SK-N-SH treated with all-trans-retinoic acid at 6 μM for 48 hours (cell line): ENCODE measurements at regions not wholly inside any gene's neighbourhood (a gene's known extent, or its start where the extent isn't known, plus 50 kb on each side); places are given as distances from the start of the nearest gene placed in this dataset.

Experiments
- ATAC-seq: fragments of 200-7000 bp; cut with Tn5 transposase; 3 replicates; pipeline ENCODE4 v1.9.1; 2020; ENCODE audit warnings: mild to moderate bottlenecking, moderate library complexity
- ARNTL ChIP-seq: fragments of 450-650 bp; formaldehyde crosslinking; IDR thresholded peaks from 2 replicates; pipeline ENCODE4 v1.5.0; 2020; ENCODE audit warnings: low read depth, mild to moderate bottlenecking, moderate library complexity, borderline replicate concordance
- CREB5 ChIP-seq: fragments of 250-450 bp; sonication (Bioruptor Pico); IDR thresholded peaks from 2 replicates; pipeline ENCODE4 v1.5.1; 2020; ENCODE audit warnings: low read depth, mild to moderate bottlenecking, moderate library complexity
- CSDC2 ChIP-seq: fragments of 250-450 bp; sonication (Bioruptor Pico); IDR thresholded peaks from 2 replicates; pipeline ENCODE4 v1.5.0; 2020; ENCODE audit warnings: mild to moderate bottlenecking, moderate library complexity
- CSRNP3 ChIP-seq: fragments of 250-450 bp; sonication (Bioruptor Pico); IDR thresholded peaks from 2 replicates; pipeline ENCODE4 v1.5.1; 2021; ENCODE audit warnings: mild to moderate bottlenecking, moderate library complexity
- ESRRG ChIP-seq: fragments of 250-450 bp; sonication (Bioruptor Pico); IDR thresholded peaks from 2 replicates; pipeline ENCODE4 v1.6.1; 2021; ENCODE audit warnings: mild to moderate bottlenecking
- GLIS3 ChIP-seq: fragments of 250-450 bp; sonication (Bioruptor Pico); IDR thresholded peaks from 2 replicates; pipeline ENCODE4 v1.5.0; 2020; ENCODE audit warnings: mild to moderate bottlenecking, moderate library complexity
- ISL1 ChIP-seq: fragments of 250-450 bp; sonication (Bioruptor Pico); IDR thresholded peaks from 2 replicates; pipeline ENCODE4 v2.1.2; 2022; ENCODE audit warnings: mild to moderate bottlenecking, moderate library complexity
- OSR1 ChIP-seq: fragments of 250-450 bp; sonication (Bioruptor Pico); IDR thresholded peaks from 2 replicates; pipeline ENCODE4 v1.8.0; 2022; ENCODE audit warnings: moderate library complexity, mild to moderate bottlenecking, inconsistent platforms
- PATZ1 ChIP-seq: fragments of 250-450 bp; sonication (Bioruptor Pico); IDR thresholded peaks from 2 replicates; pipeline ENCODE4 v1.8.0; 2020; ENCODE audit warnings: mild to moderate bottlenecking, moderate library complexity, borderline replicate concordance
- POU6F1 ChIP-seq: fragments of 250-450 bp; sonication (Bioruptor Pico); IDR thresholded peaks from 2 replicates; pipeline ENCODE4 v1.8.0; 2021; ENCODE audit warnings: low read depth, mild to moderate bottlenecking, moderate library complexity, borderline replicate concordance
- PPARA ChIP-seq: fragments of 250-450 bp; sonication (Bioruptor Pico); IDR thresholded peaks from 2 replicates; pipeline ENCODE4 v1.5.0; 2020; ENCODE audit warnings: mild to moderate bottlenecking, borderline replicate concordance
- RARB ChIP-seq: fragments of 250-450 bp; sonication (Bioruptor Pico); IDR thresholded peaks from 2 replicates; pipeline ENCODE4 v1.8.0; 2021; ENCODE audit warnings: mild to moderate bottlenecking, moderate library complexity
- SNAI2 ChIP-seq: fragments of 250-450 bp; sonication (Bioruptor Pico); IDR thresholded peaks from 2 replicates; pipeline ENCODE4 v1.5.0; 2020; ENCODE audit warnings: mild to moderate bottlenecking, moderate library complexity
- TCF4 ChIP-seq: fragments of 250-450 bp; sonication (Bioruptor Pico); IDR thresholded peaks from 2 replicates; pipeline ENCODE4 v1.8.0; 2021; ENCODE audit warnings: mild to moderate bottlenecking, moderate library complexity, borderline replicate concordance
- TOX ChIP-seq: fragments of 250-450 bp; sonication (Bioruptor Pico); IDR thresholded peaks from 2 replicates; pipeline ENCODE4 v1.8.0; 2021; ENCODE audit warnings: mild to moderate bottlenecking, moderate library complexity, borderline replicate concordance
- TSHZ2 ChIP-seq: fragments of 250-450 bp; sonication (Bioruptor Pico); IDR thresholded peaks from 2 replicates; pipeline ENCODE4 v1.5.0; 2020; ENCODE audit warnings: mild to moderate bottlenecking, moderate library complexity
- ZC3H10 ChIP-seq: fragments of 250-450 bp; sonication (Bioruptor Pico); IDR thresholded peaks from 2 replicates; pipeline ENCODE4 v1.5.1; 2021; ENCODE audit warnings: mild to moderate bottlenecking, moderate library complexity
- ZFP3 ChIP-seq: fragments of 250-450 bp; sonication (Bioruptor Pico); IDR thresholded peaks from 2 replicates; pipeline ENCODE4 v1.5.0; 2020; ENCODE audit warnings: mild to moderate bottlenecking, moderate library complexity
- ZNF565 ChIP-seq: fragments of 450-650 bp; formaldehyde crosslinking; conservative IDR thresholded peaks from 2 replicates; pipeline ENCODE4 v1.5.0; 2020; ENCODE audit warnings: low read depth, mild to moderate bottlenecking, moderate library complexity
- ZNF70 ChIP-seq: fragments of 450-650 bp; formaldehyde crosslinking; IDR thresholded peaks from 2 replicates; pipeline ENCODE4 v1.5.0; 2020; ENCODE audit warnings: mild to moderate bottlenecking, moderate library complexity
- ZNF8 ChIP-seq: fragments of 450-650 bp; formaldehyde crosslinking; IDR thresholded peaks from 2 replicates; pipeline ENCODE4 v1.5.0; 2020; ENCODE audit warnings: mild to moderate bottlenecking, moderate library complexity

- ATAC-seq = no peak
- TF ChIP-seq RARB (no peak), ZNF8 (no peak), ARNTL (CRISPR knock-in tag) (no peak), ZC3H10 (CRISPR knock-in tag) (no peak), TSHZ2 (CRISPR knock-in tag) (no peak), TOX (CRISPR knock-in tag) (no peak), GLIS3 (CRISPR knock-in tag) (no peak)
Measured at GRCh38 chr4:189035091-189035490, 895.9 kb downstream of the TRIML1 start.

GRCh38 chr4:189035654-189036053 is 896.4 kb downstream of the TRIML1 start:
- ATAC-seq = no peak
- TF ChIP-seq ZFP3 (CRISPR knock-in tag) (no peak), ESRRG (CRISPR knock-in tag) (no peak), TSHZ2 (CRISPR knock-in tag) (no peak), PATZ1 (no peak), ARNTL (CRISPR knock-in tag) (no peak), ZNF565 (no peak), POU6F1 (CRISPR knock-in tag) (no peak), ZNF70 (no peak), GLIS3 (CRISPR knock-in tag) (no peak), CSRNP3 (CRISPR knock-in tag) (no peak), SNAI2 (no peak), ISL1 (CRISPR knock-in tag) (no peak), OSR1 (CRISPR knock-in tag) (no peak), ZC3H10 (CRISPR knock-in tag) (no peak), TCF4 (CRISPR knock-in tag) (no peak), ZNF8 (no peak), RARB (no peak)

GRCh38 chr4:189036906-189037305 is 897.7 kb downstream of the TRIML1 start:
- no peak for ATAC-seq
- TF ChIP-seq CSDC2 (CRISPR knock-in tag) (no peak), PPARA (CRISPR knock-in tag) (no peak), ARNTL (CRISPR knock-in tag) (no peak), RARB (no peak), ISL1 (CRISPR knock-in tag) (no peak), TSHZ2 (CRISPR knock-in tag) (no peak), PATZ1 (no peak), CREB5 (CRISPR knock-in tag) (no peak)
